RPMI8226 (cell line): ENCODE measurements at regions not wholly inside any gene's neighbourhood (a gene's known extent, or its start where the extent isn't known, plus 50 kb on each side); places are given as distances from the start of the nearest gene placed in this dataset.
"Not testable (repeated sequence)": the region's sequence is repeated elsewhere in the genome, so short reads cannot be mapped to it uniquely, and the experiment has no call there.

Experiments used
- DNase-seq: peaks from one replicate; pipeline ENCODE4 v3.0.0-alpha.2; 2015

GRCh38 chr2:91498065-91498449, 2806.6 kb downstream of the RPIA start:
- DNase-seq: not testable (repeated sequence)

GRCh38 chr2:91498513-91499250, 2807.2 kb downstream of the RPIA start:
- peak; percentile 2 for DNase-seq

GRCh38 chr2:91499431-91500050, 2808.1 kb downstream of the RPIA start:
- peak; percentile 32 for DNase-seq

GRCh38 chr2:91500246-91500977, 2808.9 kb downstream of the RPIA start:
- peak; percentile 11 for DNase-seq

- DNase-seq: not testable (repeated sequence)
These were observed 2809.5 kb downstream of the RPIA start for GRCh38 chr2:91500978-91501310.

- DNase-seq: not testable (repeated sequence)
These were observed 2810.1 kb downstream of the RPIA start for GRCh38 chr2:91501481-91502080.

GRCh38 chr2:91503572-91503958, 2812.1 kb downstream of the RPIA start:
- DNase-seq: not testable (repeated sequence)

- not testable (repeated sequence) for DNase-seq
These were observed 2812.7 kb downstream of the RPIA start for GRCh38 chr2:91503959-91504741.

GRCh38 chr2:91508816-91509215, 2817.3 kb downstream of the RPIA start:
- DNase-seq: not testable (repeated sequence)

- not testable (repeated sequence) for DNase-seq
These were observed 2817.8 kb downstream of the RPIA start for GRCh38 chr2:91509276-91509675.

- DNase-seq: not testable (repeated sequence)
These were observed 2819.7 kb downstream of the RPIA start for GRCh38 chr2:91511166-91511565.

- not testable (repeated sequence) for DNase-seq
These were observed 2824.5 kb downstream of the RPIA start for GRCh38 chr2:91515966-91516365.

GRCh38 chr2:91516669-91517068, 2825.2 kb downstream of the RPIA start:
- DNase-seq: not testable (repeated sequence)

GRCh38 chr2:91517846-91518245, 2826.4 kb downstream of the RPIA start:
- DNase-seq: not testable (repeated sequence)

- DNase-seq: not testable (repeated sequence)
These were observed 2827.0 kb downstream of the RPIA start for GRCh38 chr2:91518361-91518981.

- DNase-seq: not testable (repeated sequence)
These were observed 2827.9 kb downstream of the RPIA start for GRCh38 chr2:91519359-91519758.

GRCh38 chr2:91519914-91520313, 2828.4 kb downstream of the RPIA start:
- not testable (repeated sequence) for DNase-seq

- not testable (repeated sequence) for DNase-seq
These were observed 2829.1 kb downstream of the RPIA start for GRCh38 chr2:91520523-91520922.

- DNase-seq: not testable (repeated sequence)
These were observed 2829.6 kb downstream of the RPIA start for GRCh38 chr2:91520972-91521535.

GRCh38 chr2:91521944-91522343, 2830.5 kb downstream of the RPIA start:
- DNase-seq: not testable (repeated sequence)

- not testable (repeated sequence) for DNase-seq
These were observed 2831.4 kb downstream of the RPIA start for GRCh38 chr2:91522877-91523276.

GRCh38 chr2:91523751-91524150, 2832.3 kb downstream of the RPIA start:
- not testable (repeated sequence) for DNase-seq
